ENCODE measurements at regions not wholly inside any gene's neighbourhood (a gene's known extent, or its start where the extent isn't known, plus 50 kb on each side); places are given as distances from the start of the nearest gene placed in this dataset.
A peak's percentile ranks its signal among the peaks of the same experiment; 100 is the strongest.
"Not testable (repeated sequence)": the region's sequence is repeated elsewhere in the genome, so short reads cannot be mapped to it uniquely, and the experiment has no call there.

DNA sequence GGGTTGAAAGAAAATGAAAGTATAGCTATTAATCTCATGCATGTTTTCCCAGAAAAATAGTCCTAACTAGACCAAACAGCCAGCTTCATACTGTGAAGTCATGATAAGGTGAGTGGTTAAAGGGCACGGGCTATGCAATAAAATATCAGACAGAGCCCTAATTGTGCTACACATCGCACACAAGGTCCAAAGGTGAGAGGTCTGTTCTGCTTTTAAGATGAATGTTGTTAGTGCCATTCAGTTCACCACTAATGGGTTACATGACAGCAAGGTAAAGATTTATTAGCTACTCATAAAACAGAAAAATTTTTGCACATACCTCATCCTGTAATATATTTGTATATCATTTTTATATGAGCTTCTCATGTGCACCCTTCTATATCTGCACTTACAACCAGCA is 105.0 kb upstream of the STK17B start:
- DNase-seq (ENCODE audit: low read depth in 1 of 2, low spot score in 1 of 2): no peak

DNA sequence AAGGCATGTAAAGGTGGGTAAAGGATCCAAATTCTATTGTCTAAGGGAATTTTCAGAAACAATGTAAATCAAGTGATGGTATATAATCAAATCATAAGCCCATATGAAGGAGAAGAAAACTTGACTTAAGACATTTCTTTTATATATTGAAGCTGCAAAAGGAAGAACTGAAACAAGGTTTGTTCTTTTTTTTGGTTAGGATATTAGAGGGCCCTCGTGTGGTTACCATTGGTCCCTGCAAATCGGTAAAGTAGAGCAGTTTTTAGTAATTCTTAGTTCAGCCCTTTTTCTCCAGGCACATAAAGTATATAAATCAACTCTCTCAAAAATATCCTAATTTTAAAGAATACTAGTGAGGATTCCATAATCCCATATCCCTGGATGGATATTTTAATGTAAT is 105.6 kb upstream of the STK17B start:
- DNase-seq (ENCODE audit: low read depth in 1 of 2, low spot score in 1 of 2): no peak

DNA sequence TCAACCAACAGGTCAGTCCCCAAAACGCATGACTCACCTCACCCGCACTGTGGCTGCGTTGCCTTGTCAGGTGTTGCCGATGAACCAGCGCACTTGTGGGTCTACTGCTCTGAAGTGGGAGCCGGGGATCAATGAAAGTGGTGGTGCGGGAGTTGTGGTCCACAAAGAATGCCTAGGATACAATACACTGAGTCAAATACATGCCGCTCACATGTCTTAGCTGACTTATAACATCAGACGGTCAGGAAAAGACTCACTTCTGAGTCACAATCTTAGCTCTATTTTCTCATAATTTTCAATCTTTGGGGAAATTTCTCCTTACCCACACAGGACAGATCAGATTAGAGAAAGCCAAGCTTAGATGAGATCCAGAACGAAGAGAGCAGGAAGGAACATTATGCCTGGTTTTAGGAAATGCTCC is 107.1 kb upstream of the STK17B start:
- peak in 1 of 2 donors; percentile 46 for DNase-seq (ENCODE audit: low read depth in 1 of 2, low spot score in 1 of 2)

DNA sequence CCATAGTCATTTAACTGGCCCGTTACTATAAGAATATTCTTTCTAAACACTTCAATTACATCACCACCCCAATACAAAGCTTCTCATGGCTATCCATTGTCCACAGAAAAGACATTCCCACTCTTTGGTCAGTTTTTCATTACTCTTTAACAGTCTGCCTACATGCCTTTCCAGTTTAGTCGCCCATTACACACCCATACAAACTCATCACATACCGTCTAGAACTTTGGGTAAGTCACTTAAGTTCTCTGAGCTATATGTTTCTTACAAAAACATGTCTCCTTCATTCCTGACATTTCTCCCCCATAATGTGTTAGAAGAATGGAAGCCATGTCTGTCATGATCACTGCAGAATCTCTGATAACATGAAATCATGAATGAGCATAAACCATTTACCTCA is 108.2 kb upstream of the STK17B start:
- no peak for DNase-seq (ENCODE audit: low read depth in 1 of 2, low spot score in 1 of 2)

DNA sequence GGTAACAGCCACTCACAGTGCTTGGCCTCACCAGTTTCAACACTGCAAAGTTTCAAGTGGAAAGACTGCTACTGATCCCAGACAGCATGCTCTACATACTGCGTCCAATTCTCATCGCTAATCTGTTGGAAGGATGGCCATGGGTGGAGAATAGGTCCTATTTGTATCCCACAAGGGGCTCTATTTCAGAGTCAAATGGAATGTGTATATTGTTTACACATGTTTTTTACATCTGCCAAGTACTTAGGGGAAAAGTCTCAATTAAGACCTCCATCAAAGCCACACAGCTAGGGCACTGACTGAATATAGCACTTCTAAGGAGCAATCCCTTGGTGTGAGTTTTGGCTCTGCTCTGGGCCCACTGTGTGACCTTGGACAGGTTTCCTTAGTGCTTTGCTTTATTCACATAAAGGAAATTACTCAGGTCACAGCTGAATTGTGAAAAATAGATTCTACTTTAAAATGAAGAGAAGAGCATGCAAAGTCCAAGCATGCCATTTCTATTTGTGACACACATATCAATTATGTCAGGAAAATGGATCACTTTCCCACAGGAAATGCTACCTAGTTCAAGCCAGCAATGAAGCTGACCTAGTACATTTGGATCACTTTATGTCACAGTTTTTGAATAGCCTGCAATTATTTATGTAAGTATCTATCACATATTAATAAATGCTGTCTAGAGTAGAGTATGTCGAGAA is 112.9 kb upstream of the STK17B start:
- DNase-seq (ENCODE audit: low read depth in 1 of 2, low spot score in 1 of 2): no peak

DNA sequence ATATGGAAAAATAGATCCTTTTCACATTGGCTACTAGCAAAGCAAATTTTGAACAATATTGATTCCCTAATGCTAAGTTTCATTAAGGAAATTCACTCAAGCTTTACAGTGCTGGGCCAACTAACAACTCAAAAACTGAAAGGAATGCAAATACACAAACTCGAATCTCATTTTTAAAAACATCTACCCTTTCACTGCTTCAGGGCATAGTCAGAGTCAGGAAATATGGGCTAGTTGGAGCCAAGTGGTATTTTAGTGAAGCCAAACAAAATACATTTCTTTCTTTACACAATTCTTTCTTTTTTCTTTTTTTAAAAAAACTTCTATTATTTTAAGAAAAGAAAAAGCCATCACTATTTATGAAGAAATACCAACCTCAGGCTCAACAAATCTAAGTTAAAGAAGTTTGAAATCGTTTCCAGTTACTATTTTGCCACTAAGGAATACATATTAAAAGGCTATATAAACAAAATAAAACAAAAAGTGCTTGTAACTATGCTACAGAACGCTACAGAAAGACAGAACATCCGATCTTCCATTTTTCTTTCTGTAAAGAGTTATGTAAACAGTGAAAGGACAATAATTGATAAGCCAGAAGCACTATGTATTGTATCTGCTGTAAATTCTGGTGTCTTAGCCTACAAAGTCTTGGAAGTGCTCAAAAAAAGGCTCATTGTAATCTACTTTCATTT is 113.6 kb upstream of the STK17B start:
- no peak for DNase-seq (ENCODE audit: low read depth in 1 of 2, low spot score in 1 of 2)

DNA sequence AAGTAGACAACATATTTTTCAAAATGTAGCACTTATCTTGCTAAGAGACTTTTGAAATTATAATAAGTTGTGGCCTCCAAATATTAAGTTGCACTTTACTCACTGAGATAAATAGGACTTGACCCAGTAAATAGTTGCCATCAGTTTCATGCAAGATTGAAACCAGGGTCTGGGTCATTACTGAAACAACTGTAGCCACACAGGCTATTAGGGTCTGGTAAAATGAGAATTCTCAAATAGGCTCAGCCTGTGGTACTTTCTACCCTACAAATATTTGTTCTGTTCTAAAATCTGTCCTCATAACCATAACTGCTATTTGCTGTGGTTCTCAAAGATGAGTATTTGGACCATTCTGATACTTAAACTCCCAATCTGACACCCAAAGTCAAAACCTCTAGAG is 115.4 kb upstream of the STK17B start:
- DNase-seq (ENCODE audit: low read depth in 1 of 2, low spot score in 1 of 2): no peak

DNA sequence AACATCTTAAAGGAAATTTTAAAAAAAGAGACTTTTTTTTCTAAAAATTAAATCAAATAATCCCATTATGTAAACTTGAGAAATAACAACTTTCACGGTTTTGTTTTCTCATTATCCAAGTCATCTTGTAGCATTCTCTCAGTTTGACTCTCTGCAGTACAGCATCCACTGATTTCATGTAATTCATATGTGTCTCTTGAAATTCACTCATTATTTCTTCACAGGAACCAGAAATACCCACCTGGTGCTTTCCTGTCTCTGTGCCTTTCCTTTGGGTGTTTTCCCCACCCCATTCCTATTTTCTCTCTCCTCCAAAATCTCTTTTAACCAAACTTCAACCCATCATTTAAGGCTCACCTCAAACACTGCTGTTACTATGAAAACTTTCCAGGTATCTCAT is 116.1 kb upstream of the STK17B start:
- no peak for DNase-seq (ENCODE audit: low read depth in 1 of 2, low spot score in 1 of 2)

DNA sequence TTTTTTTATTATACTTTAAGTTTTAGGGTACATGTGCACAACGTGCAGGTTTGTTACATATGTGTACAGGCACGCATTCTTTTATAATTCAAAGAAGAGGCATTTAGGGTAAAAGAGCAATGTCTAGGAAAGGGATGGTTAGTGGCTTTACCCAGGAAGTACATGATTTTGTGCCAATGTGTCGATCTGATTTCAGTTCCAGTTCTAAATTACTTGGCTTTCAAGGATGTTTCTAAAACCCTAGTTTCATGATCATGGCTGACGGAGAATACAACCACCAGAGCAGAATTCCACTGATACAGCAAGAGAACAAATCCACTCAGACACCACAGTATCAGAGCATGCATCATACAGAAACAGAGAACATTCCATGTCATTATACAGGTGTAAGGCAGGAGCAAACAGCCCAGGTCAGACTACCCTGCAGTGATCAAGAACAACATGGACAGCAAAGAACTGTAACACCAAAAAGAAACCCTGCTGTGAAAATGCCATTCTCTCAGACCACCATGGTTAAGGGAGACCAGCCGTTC is 116.7 kb upstream of the STK17B start:
- no peak for DNase-seq (ENCODE audit: low read depth in 1 of 2, low spot score in 1 of 2)

DNA sequence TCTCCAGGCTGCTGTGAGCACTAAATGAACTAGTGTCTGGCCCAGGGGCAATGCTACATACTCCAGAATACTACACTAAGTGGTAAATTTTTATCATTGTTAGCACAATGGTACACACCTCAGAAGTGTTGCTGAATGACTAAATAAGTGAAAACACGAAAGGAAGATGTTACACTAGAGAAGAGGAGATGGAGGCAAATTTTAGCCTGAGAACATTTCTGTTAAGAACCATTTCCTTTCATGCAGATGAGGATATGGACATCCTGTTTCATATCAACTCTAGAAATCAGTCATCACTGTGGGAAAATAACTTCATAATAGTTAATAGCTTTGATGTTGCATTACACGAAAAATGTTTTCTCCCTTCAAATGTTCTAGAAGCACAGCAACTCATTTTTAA is 117.6 kb upstream of the STK17B start:
- DNase-seq (ENCODE audit: low read depth in 1 of 2, low spot score in 1 of 2): no peak

DNA sequence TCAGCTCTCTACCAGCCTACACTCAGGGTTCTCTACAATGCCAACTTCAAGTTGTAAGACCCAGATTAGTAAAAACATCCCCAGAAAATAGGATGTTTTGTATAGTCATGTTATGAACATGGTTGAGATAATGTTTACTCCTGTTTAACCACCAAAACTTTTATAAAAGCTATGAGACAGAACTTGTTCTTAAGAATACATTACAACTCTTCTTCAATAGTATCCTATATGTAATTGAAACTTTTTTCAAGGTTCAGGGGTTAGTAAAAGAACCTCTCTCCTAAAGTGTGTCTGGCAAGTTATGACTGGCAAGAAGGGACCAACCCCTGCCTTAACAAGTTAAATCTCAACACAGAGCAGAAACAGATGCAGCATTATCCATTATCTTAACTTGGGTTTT is 118.8 kb upstream of the STK17B start:
- DNase-seq (ENCODE audit: low read depth in 1 of 2, low spot score in 1 of 2): no peak

DNA sequence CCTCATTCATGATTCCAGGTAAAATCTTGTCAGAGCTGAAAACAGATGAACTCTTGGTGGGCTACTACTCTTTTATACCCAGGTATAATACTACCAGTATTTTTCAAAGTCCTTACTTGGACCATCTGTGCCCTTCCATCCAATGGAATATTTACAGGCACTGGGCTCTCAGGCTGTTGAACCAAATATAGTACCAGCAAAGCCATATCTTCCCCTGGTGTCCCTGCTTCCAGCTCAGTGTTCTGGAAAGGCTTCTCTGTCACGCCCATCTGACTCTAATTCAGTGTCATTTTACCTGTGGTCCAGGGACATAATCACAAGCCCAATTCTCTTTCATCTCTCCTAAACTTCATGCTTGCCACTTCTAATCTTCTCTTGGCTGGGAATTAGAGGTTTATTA is 119.2 kb upstream of the STK17B start:
- no peak for DNase-seq (ENCODE audit: low read depth in 1 of 2, low spot score in 1 of 2)

DNA sequence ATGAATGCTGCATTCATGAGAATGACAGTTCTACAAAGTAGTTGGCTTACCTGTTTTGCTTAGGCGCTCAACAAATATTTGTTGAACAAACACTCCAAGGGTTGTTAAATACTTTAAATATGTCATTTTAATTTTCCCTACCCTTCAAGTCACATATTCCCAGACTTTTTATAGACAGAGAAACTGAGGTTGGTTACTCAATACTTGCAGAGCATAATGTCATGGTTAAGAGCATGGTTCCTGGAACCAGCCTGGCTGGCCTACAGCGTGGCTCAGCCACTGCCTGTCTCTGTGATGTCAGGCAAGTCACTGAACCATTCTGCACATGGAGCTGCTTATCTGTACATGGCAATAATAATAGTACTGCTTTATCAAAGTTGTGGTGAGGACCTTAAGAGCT is 120.0 kb upstream of the STK17B start:
- no peak for DNase-seq (ENCODE audit: low read depth in 1 of 2, low spot score in 1 of 2)

DNA sequence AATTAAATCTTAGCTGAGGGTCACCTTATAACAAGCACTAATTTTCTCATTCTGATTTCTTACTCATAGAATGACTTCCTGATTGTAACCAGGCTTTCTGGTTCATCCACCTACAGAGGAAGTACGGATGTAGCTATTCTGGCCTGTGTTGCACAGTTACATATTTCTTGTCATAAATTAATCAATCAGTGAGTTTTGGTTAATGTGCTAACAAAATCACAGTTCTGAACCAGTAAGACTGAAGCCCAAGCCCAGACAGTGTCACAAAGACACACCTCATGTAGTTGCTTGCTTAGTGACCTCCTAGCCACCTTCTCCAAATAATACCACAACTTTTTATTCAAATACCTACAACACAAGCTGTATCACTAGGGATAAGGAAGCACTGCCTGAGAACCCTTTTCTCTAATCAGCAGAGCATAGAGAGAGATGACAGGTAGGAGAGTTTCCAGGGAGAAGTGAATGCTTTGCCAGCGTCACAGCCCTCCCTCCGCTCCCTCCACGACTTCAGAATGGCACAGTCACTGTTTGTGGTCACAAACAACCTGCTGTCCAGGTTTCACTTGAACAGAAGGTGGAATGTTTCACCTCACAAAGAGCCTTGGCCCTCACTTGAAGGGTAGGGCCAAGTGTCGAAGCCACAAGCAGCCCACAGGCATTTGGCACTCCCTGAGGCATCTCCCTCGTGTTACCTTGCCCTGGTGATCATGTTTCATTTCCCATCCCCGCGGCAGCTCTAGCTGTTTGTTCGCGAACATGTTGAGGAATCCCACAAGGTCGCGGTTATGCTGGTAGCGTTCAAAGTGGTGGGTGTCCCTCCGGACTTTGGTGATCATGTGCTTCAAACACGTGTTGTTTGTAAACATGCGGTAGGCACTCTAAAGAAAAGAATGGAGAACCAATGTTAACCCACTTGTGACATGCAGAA is 120.8 kb upstream of the STK17B start:
- DNase-seq (ENCODE audit: low read depth in 1 of 2, low spot score in 1 of 2): no peak

DNA sequence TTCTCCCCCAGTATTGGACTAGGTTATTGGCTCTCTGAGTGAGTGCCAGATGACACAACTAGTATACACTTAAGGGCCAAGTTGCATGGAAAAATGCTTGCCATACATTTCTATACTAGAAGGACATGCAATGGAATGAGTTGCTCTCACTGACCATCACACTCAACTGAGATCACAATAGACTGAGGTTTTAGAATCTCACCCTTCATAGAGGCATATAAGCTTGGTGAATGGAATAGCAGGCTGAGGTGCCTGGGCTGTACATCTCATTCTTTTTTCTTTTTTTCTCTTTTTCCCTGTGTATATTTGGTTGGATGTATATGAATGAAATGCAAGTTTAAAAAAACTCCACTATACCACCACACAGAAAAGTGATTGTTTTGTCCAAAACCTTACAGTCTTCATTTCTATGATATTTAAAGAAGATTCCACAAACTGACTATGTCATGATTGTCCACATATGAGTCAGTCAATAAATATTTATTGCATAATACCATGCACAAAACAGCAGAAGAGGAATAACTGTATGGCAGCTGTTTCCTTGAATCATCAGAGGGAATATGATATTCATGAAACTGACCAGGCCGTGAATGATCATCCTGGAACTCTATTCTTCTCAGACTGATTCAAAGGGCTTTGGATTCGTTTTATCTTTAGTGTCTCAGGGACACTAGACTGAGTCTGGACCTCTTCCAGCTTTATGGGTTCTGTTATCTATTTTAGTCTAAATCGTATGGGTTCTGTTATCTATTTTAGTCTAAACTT is 122.6 kb upstream of the STK17B start:
- no peak for DNase-seq (ENCODE audit: low read depth in 1 of 2, low spot score in 1 of 2)

DNA sequence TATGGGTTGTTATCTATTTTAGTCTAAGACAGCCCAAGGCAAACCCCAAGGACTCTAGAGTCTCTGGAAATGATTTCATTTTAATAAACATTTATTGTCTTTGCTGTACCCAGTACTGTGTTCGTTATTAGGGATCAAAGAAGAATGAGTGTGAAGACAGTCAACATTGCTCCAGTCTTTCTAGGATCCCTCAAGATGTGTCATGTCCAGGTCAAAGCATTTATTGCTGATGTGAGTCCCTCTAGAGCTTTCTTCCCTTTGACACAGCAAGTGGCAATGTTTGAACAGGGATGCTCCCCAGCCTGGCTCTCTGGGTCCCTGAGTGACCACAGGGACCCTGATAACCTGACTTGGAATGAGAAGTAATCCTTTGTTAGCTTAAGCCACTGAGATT is 123.1 kb upstream of the STK17B start:
- no peak for DNase-seq (ENCODE audit: low read depth in 1 of 2, low spot score in 1 of 2)

DNA sequence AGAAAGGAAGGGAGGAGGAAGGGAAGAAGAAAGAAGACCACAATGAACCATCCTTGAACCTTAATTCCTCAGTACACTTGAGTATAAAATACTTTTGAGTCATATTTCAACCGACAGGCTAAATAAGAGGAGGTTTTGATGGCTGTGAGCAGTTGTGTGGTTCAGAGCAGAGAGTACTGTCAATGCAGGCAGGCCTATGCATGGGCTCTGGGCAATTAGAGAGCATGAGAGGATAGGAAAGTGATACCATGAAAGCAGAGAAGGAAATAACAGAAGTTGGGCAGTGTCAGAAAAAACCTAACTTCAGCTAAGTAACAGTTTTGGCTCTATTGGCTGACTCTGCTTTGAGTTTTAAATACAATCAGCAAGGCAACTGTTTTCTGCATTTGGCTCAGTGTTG is 123.6 kb upstream of the STK17B start:
- DNase-seq (ENCODE audit: low read depth in 1 of 2, low spot score in 1 of 2): no peak

DNA sequence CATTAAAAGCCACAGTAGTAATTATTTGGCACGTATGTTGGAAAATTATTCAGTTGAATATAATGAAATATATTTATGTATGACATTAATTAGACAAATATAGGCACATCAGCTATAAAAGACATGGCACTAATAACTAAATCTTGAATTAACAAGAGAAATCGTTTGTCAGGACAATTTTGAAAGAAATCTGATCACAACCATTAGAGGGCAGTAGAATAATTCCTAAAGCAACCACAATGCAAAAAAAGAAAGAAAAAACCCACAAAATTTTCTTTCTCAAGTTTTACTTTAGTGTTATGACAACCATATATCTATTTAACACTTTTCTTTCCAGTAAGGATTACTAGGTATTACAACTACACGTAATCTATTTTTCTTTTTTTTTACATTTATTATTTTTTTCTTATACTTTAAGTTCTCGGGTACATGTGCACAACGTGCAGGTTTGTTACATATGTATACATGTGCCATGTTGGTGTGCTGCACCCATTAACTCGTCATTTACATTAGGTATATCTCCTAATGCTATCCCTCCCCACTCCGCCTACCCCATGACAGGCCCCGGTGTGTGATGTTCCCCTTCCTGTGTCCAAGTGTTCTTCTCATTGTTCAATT is 126.8 kb upstream of the STK17B start:
- DNase-seq (ENCODE audit: low read depth in 1 of 2, low spot score in 1 of 2): not testable (repeated sequence)

DNA sequence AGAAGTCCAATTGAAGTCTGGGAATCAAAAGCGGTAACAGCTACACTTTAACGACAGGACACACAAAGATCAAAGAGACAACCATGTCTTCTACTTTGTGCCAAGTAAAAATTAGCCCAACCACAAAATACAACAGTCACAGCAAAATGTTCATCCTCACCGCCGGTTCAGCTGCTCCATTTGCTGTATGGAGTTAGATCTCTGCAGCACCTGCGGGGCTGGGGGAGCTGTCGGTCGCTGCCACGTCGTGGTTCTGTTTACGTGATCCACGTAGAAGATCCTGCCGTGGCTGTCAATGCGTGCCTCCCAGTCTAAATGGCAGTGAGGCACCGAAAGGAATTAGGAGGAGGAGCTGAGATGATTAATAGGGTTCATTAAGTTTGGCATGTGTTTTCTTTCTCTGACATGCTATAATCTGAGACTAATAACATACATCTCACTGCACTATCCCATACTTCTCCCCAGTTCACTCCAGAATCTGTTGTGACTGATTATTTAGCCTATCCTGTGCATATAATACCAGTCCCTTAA is 136.5 kb upstream of the STK17B start:
- DNase-seq (ENCODE audit: low read depth in 1 of 2, low spot score in 1 of 2): no peak

DNA sequence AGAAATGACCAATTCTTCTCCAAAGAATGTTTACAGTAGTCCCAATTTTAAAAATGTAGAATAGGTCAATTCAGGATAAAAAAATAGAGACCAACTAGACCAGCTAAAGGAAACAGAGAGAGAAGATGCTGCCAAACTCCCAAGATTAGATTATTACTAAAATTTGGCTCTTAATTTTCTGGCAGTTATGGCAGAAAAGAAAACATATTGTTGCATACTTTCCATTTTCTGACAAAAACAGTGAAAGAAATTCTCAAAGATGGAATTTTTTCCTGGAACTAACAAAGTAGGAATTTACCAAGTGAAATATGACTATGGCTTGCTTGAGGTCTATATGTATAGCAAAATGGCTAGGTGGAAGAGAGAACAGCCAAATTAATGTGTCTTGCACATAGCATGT is 138.3 kb upstream of the STK17B start:
- DNase-seq (ENCODE audit: low read depth in 1 of 2, low spot score in 1 of 2): no peak
